ENCODE measurements at regions not wholly inside any gene's neighbourhood (a gene's known extent, or its start where the extent isn't known, plus 50 kb on each side); places are given as distances from the start of the nearest gene placed in this dataset.

GRCh38 chr1:55988963-55989452, 590.4 kb downstream of the PLPP3 start:
- TF ChIP-seq, protein P1, sequence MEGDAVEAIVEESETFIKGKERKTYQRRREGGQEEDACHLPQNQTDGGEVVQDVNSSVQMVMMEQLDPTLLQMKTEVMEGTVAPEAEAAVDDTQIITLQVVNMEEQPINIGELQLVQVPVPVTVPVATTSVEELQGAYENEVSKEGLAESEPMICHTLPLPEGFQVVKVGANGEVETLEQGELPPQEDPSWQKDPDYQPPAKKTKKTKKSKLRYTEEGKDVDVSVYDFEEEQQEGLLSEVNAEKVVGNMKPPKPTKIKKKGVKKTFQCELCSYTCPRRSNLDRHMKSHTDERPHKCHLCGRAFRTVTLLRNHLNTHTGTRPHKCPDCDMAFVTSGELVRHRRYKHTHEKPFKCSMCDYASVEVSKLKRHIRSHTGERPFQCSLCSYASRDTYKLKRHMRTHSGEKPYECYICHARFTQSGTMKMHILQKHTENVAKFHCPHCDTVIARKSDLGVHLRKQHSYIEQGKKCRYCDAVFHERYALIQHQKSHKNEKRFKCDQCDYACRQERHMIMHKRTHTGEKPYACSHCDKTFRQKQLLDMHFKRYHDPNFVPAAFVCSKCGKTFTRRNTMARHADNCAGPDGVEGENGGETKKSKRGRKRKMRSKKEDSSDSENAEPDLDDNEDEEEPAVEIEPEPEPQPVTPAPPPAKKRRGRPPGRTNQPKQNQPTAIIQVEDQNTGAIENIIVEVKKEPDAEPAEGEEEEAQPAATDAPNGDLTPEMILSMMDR (IDR thresholded peaks at IDR 0.05): no peak
- no peak for TF ChIP-seq POLR2A (IDR thresholded peaks at IDR 0.05)
